Fibroblast of lung (primary cell): ENCODE measurements at regions not wholly inside any gene's neighbourhood (a gene's known extent, or its start where the extent isn't known, plus 50 kb on each side); places are given as distances from the start of the nearest gene placed in this dataset.

Experiments
- EZH2 ChIP-seq: IDR thresholded peaks from 2 replicates; pipeline ENCODE4 v1.5.1; 2012; ENCODE audit warnings: low read length, control low read depth, mild to moderate bottlenecking; ENCODE audit errors: missing control alignments
- TF ChIP-seq, protein P1 (sequence below), 2 donors: IDR thresholded peaks in 1 of 2; conservative IDR thresholded peaks in 1 of 2; 1 replicate in 1 of 2; 2 replicates in 1 of 2; pipeline ENCODE4 v1.5.1; 2011 to 2012; ENCODE audit warnings: low read length in 2 of 2, control low read depth in 1 of 2, inconsistent platforms in 1 of 2, low read depth in 1 of 2, mild to moderate bottlenecking in 1 of 2

DNA sequence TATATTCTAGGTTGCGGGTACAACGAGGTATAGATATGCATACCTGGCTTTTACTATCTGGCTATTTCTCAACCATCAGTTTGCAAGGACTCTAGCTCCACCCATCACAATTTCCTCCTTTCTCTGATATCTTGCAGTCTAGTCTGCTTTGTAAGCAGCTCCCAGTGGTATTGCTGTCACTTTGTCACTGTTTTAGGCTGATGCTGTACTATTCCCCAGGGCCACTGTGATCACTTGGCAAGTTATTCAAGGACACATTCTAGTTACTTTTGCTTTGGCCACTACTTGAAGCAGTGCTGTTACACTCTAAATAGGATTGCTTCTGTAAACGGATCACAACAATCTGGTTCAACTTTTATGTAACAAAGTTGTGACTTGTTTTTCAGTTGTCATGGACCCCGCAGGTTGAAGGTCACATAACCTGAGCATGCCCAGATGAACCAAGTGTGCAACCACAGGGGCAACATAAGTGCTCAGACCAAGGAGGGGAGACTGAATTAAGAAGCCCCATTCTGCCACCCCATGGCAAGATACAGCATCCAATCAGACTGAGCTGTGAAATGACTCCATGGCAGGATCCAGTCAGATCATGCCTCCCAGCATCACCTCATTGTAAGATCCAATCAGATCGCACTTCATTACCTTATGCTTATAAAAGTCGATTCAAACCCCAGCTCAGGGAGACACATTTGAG, 588.4 kb upstream of the CITED2 start:
- TF ChIP-seq, protein P1, sequence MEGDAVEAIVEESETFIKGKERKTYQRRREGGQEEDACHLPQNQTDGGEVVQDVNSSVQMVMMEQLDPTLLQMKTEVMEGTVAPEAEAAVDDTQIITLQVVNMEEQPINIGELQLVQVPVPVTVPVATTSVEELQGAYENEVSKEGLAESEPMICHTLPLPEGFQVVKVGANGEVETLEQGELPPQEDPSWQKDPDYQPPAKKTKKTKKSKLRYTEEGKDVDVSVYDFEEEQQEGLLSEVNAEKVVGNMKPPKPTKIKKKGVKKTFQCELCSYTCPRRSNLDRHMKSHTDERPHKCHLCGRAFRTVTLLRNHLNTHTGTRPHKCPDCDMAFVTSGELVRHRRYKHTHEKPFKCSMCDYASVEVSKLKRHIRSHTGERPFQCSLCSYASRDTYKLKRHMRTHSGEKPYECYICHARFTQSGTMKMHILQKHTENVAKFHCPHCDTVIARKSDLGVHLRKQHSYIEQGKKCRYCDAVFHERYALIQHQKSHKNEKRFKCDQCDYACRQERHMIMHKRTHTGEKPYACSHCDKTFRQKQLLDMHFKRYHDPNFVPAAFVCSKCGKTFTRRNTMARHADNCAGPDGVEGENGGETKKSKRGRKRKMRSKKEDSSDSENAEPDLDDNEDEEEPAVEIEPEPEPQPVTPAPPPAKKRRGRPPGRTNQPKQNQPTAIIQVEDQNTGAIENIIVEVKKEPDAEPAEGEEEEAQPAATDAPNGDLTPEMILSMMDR (conservative IDR thresholded peaks at IDR 0.05 in 1 of 2, IDR thresholded peaks at IDR 0.05 in 1 of 2; ENCODE audit: low read depth in 1 of 2, low read length in 2 of 2): no peak
- no peak for TF ChIP-seq EZH2
